ENCODE measurements at regions not wholly inside any gene's neighbourhood (a gene's known extent, or its start where the extent isn't known, plus 50 kb on each side); places are given as distances from the start of the nearest gene placed in this dataset.

GRCh38 chr16:76956841-76957240, 234.1 kb upstream of the MON1B start:
- no peak for TF ChIP-seq CTCF (IDR thresholded peaks at IDR 0.05; ENCODE audit: poor library complexity)
- no peak for TF ChIP-seq EZH2phosphoT487 (IDR thresholded peaks at IDR 0.05; ENCODE audit: low read depth, severe bottlenecking, unreplicated experiment)
- no peak for TF ChIP-seq EZH2 (IDR thresholded peaks at IDR 0.05; ENCODE audit: borderline replicate concordance)

All from hepatocyte (in vitro differentiated cells).